ENCODE measurements at regions not wholly inside any gene's neighbourhood (a gene's known extent, or its start where the extent isn't known, plus 50 kb on each side); places are given as distances from the start of the nearest gene placed in this dataset.

- peak; percentile 26 for DNase-seq (ENCODE audit: low read depth)
- in situ Hi-C loops (cut with HindIII; ENCODE audit: low sequenced_read_pairs): no loop called here
- no peak overlapping the region for H3K4me3 ChIP-seq (ENCODE audit: low read depth, low read length)
- no peak for TF ChIP-seq CTCF (IDR thresholded peaks at IDR 0.05; ENCODE audit: low read depth, low read length, missing control alignments)
These were observed 207.9 kb upstream of the MARCKS start for GRCh38 chr6:113649276-113649675.

GRCh38 chr6:113649880-113650609 is 207.1 kb upstream of the MARCKS start:
- TF ChIP-seq CTCF (IDR thresholded peaks at IDR 0.05; ENCODE audit: low read depth, low read length, missing control alignments): no peak
- in situ Hi-C loops (cut with HindIII; ENCODE audit: low sequenced_read_pairs): no loop called here

DNA sequence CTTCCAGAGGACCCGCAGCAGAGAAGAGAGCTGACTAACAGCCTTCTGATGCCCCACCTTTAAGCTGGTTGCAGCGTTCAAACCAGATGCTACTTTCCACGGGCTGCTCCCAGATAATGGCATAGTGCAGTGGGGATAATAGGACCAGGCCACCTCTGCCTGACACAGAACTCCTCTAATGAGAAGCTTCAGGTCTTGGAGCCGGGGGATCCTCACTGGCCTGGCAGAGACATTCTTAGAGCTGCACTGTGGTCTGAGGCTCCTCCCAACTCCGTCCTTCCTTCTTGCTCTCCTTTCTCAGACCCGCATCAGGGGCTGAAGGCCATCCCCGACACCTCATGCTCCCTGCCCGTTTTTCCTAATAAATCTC is 206.6 kb upstream of the MARCKS start:
- DNase-seq (ENCODE audit: low read depth): no peak
- TF ChIP-seq CTCF (IDR thresholded peaks at IDR 0.05; ENCODE audit: low read depth, low read length, missing control alignments): no peak
- no peak overlapping the region for H3K4me3 ChIP-seq (ENCODE audit: low read depth, low read length)
- in situ Hi-C loops (cut with HindIII; ENCODE audit: low sequenced_read_pairs): no loop called here

More at GRCh38 chr6:113649880-113650609, 207.1 kb upstream of the MARCKS start:
- no peak overlapping the region for H3K4me3 ChIP-seq (ENCODE audit: low read depth, low read length)
- no peak for DNase-seq (ENCODE audit: low read depth)

DNA sequence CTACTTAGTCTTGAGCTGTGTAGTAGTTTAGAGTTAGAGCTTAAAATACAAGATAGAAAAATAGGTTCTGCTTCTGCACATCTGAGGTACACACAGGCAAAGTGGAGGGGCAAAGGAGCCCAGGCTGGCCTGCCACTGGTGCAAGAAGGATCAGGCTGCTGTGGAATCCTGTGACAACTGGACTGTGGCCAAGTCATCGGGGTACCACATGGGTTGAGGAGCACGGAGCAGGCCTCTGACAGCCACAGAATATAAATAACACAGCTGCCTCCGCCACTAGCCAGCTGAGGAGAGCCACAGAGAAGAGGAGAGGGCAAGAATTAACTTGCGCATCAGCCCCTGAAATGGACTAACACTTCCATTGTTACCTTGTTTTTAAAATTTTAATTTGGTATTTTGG is 206.0 kb upstream of the MARCKS start:
- DNase-seq (ENCODE audit: low read depth): no peak
- no peak overlapping the region for H3K4me3 ChIP-seq (ENCODE audit: low read depth, low read length)
- in situ Hi-C loops (cut with HindIII; ENCODE audit: low sequenced_read_pairs): no loop called here
- TF ChIP-seq CTCF (IDR thresholded peaks at IDR 0.05; ENCODE audit: low read depth, low read length, missing control alignments): no peak

GRCh38 chr6:113651920-113652319 is 205.2 kb upstream of the MARCKS start:
- H3K4me3 ChIP-seq (ENCODE audit: low read depth, low read length): no peak overlapping the region
- TF ChIP-seq CTCF (IDR thresholded peaks at IDR 0.05; ENCODE audit: low read depth, low read length, missing control alignments): no peak
- no peak for DNase-seq (ENCODE audit: low read depth)
- in situ Hi-C loops (cut with HindIII; ENCODE audit: low sequenced_read_pairs): no loop called here

GRCh38 chr6:113653275-113653674 is 203.9 kb upstream of the MARCKS start:
- no peak for TF ChIP-seq CTCF (IDR thresholded peaks at IDR 0.05; ENCODE audit: low read depth, low read length, missing control alignments)
- no peak overlapping the region for H3K4me3 ChIP-seq (ENCODE audit: low read depth, low read length)
- no peak for DNase-seq (ENCODE audit: low read depth)
- in situ Hi-C loops (cut with HindIII; ENCODE audit: low sequenced_read_pairs): no loop called here

All from astrocyte of the cerebellum (primary cell).